Fibroblast of mammary gland (primary cell): ENCODE measurements at regions not wholly inside any gene's neighbourhood (a gene's known extent, or its start where the extent isn't known, plus 50 kb on each side); places are given as distances from the start of the nearest gene placed in this dataset.

ENCODE experiments used
- DNase-seq: peaks from one replicate; pipeline ENCODE4 v3.0.0-alpha.2; 2010; ENCODE audit warnings: low read depth
- H3K4me3 ChIP-seq: 2 replicates; pipeline ENCODE4 v1.5.1; 2011; ENCODE audit warnings: low read depth, mild to moderate bottlenecking, low read length, moderate library complexity; ENCODE audit not compliant: control insufficient read depth
- TF ChIP-seq, protein P1 (sequence below): conservative IDR thresholded peaks from 2 replicates; pipeline ENCODE4 v1.5.1; 2011; ENCODE audit warnings: low read depth, low read length, inconsistent platforms; ENCODE audit not compliant: control insufficient read depth, insufficient read depth

DNA sequence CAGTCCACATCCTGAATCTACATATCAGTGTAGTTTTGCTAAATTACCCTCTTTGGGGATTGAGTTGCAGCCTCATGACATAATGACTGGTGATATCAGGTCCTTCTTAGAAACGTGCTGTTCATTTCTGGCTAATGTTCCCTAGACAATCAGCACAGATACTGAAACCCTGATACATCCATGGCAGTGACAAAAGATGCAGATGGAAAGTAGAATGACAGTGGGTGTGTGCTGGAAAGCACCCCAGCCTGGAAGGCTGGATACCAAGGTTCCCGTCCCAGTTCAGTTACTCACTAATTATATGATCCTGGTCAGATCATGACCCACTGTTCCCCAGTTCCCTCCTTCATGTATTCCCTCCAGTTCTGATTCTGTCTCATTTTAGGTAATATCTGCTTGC lies 198.2 kb upstream of the FGGY start:
- DNase-seq: no peak
- TF ChIP-seq, protein P1, sequence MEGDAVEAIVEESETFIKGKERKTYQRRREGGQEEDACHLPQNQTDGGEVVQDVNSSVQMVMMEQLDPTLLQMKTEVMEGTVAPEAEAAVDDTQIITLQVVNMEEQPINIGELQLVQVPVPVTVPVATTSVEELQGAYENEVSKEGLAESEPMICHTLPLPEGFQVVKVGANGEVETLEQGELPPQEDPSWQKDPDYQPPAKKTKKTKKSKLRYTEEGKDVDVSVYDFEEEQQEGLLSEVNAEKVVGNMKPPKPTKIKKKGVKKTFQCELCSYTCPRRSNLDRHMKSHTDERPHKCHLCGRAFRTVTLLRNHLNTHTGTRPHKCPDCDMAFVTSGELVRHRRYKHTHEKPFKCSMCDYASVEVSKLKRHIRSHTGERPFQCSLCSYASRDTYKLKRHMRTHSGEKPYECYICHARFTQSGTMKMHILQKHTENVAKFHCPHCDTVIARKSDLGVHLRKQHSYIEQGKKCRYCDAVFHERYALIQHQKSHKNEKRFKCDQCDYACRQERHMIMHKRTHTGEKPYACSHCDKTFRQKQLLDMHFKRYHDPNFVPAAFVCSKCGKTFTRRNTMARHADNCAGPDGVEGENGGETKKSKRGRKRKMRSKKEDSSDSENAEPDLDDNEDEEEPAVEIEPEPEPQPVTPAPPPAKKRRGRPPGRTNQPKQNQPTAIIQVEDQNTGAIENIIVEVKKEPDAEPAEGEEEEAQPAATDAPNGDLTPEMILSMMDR: no peak
- H3K4me3 ChIP-seq: no peak overlapping the region

DNA sequence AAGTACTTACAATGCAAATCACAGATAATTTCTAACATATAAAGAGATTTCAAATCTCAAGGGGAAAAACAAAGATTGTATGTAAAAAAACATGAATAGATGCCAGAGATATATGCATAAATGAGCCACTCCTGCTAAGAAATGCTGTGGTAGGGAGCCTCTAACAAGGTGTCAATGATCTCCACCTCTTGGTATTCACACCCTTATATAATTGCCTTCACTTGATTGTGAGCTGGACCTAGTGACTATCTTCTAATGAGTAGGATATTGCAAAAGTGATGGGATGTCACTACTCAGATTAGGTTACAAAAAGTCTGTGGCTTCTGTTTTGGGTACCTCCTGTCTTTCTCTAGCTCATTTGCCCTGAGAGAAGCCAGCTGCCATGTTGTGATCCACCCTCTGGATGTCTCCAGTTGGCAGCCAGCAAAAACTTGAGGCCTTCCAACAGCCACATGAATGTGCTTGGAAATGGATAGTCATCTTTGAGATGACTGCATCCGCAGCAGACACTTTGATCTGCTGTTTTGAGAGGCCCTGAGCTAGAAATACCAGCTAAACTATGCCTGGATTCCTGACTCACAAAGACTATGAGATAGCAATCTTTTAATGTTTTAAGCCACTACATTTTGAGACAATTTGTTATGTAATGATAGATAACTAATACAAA lies 196.1 kb upstream of the FGGY start:
- TF ChIP-seq, protein P1: no peak
- no peak overlapping the region for H3K4me3 ChIP-seq
- no peak for DNase-seq

DNA sequence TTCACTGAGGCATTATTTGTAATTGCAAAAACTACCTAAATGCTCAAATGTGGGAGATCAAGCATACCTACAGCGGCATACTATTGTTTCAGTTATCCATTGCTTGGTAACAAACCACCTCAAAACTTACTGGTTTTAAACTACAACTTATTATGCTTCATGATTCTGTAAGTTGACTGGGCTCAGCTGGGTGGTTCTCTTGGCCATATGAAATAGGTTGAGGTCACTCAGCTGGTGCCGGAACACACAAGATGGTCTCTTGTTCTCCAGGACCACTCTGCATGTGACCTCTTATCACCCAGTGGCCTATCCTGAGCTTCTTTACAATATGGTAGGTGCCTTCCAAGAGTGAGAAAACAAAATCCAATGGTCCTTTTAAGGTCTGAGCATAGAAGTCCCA lies 195.4 kb upstream of the FGGY start:
- TF ChIP-seq, protein P1: no peak
- DNase-seq: no peak
- no peak overlapping the region for H3K4me3 ChIP-seq

DNA sequence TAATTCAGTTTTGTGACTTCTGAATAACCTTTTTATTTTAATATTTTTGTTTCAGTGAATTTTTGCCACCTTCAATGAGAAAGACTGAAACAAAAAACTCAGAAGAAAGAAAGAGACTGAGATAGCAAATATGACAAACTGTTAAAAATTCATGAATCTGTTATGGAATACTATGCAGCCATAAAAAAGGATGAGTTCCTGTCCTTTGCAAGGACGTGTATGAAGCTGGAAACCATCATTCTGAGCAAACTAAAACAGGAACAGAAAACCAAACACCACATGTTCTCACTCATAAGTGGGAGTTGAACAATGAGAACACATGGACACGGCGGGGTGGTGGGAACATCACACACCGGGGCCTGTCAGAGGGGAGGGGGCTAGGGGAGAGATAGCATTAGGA lies 193.4 kb upstream of the FGGY start:
- TF ChIP-seq, protein P1: no peak
- DNase-seq: no peak
- H3K4me3 ChIP-seq: no peak overlapping the region

DNA sequence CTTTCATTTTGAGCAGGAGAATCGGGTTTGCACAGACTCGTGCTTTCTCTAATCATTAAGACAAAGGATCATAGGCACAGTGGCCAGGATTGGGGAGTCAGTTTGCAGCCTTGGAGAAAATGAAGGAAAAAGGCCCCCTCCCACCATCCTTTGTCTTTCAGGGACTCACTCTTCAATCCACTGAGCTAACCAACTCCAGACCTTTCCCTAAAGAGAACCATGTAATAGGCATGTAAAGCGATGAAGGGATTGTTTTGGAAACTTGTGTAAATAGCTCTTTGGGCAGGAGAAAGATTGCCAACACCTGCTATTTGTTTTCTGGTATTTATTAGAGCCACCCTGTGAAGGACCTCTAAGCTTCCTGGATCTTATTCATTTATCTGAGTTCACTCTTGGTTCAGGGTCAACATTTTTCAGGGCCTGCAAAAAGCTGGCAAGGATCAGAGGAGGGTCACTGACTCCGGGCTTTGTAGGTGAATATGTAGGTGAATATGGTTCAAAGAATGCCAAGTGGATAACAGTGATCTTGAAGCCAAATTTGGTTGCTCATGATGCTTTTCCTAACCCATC lies 192.6 kb upstream of the FGGY start:
- TF ChIP-seq, protein P1: no peak
- DNase-seq: no peak
- H3K4me3 ChIP-seq: no peak overlapping the region

DNA sequence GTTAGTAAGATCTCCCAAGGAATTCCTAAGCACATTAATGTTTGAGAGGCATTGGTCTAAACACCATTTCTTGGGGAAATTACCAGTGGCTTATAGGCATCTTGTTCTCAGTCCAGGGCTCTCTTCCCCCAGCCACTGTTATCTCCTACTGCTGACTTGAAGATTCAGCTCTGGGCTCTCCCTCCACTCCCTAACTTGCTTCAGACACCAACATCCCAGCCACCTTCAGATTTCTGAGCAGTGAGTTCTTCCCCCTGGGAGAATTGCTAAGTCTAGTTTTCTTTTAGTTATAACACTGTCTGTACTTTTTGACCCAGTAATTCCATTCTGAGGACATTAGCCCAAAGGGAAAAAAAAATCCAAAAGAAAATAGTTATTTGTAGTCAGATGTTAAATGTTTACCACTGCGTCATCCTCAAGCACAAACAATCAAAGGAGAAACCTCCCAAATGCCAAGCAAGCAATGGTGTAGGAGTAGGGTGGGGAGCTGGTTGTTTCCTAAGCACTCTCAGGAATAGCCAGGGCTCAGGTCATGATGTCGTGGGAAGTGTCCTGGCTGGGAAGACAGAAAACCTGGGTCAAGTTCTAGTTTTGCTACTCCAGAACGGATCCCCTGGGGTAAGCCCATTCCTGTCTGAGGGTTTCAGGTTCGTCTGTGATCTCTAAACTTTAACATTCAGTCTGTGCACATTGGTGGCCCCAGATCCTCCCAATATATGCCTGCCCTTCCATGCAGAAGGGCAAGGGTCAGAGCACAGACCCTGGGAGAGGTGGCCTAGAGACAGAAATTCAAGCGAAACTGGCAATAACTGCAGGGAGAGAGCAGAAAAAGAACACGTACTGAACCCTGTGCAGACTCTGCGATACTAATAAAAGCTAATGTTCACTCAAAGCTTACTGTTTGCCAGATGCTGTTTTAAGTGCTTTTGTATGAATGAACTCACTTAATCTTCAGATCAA lies 191.1 kb upstream of the FGGY start:
- TF ChIP-seq, protein P1: no peak
- DNase-seq: peak; percentile 41
- H3K4me3 ChIP-seq: no peak overlapping the region
